GM21515 (cell line): ENCODE measurements at regions not wholly inside any gene's neighbourhood (a gene's known extent, or its start where the extent isn't known, plus 50 kb on each side); places are given as distances from the start of the nearest gene placed in this dataset.
"Not testable (repeated sequence)": the region's sequence is repeated elsewhere in the genome, so short reads cannot be mapped to it uniquely, and the experiment has no call there.

Experiments used
- ATAC-seq: cut with Tn5 transposase; IDR thresholded peaks from one replicate; pipeline ENCODE4 v1.9.1; 2021; ENCODE audit not compliant: unreplicated experiment

- no peak for ATAC-seq
These were observed 63.9 kb downstream of the MAT2B start for GRCh38 chr5:163569284-163569683.

GRCh38 chr5:163571744-163572143 lies 66.3 kb downstream of the MAT2B start:
- no peak for ATAC-seq

GRCh38 chr5:163574472-163575440 lies 69.3 kb downstream of the MAT2B start:
- ATAC-seq, result no peak

GRCh38 chr5:163578652-163579051 lies 73.2 kb downstream of the MAT2B start:
- ATAC-seq, result no peak

GRCh38 chr5:163579729-163580128 lies 74.3 kb downstream of the MAT2B start:
- ATAC-seq, result no peak

GRCh38 chr5:163580516-163580915 lies 75.1 kb downstream of the MAT2B start:
- ATAC-seq, result no peak

GRCh38 chr5:163583491-163584153 lies 78.2 kb downstream of the MAT2B start:
- ATAC-seq, result not testable (repeated sequence)

GRCh38 chr5:163585206-163585605 lies 79.8 kb downstream of the MAT2B start:
- ATAC-seq, result no peak

- ATAC-seq, result no peak
These were observed 81.1 kb downstream of the MAT2B start for GRCh38 chr5:163586531-163586956.

GRCh38 chr5:163594951-163595350 lies 89.5 kb downstream of the MAT2B start:
- ATAC-seq, result no peak

- ATAC-seq, result no peak
These were observed 90.7 kb downstream of the MAT2B start for GRCh38 chr5:163595932-163596607.

GRCh38 chr5:163596608-163597315 lies 91.3 kb downstream of the MAT2B start:
- no peak for ATAC-seq

- no peak for ATAC-seq
These were observed 98.6 kb downstream of the MAT2B start for GRCh38 chr5:163604013-163604412.

GRCh38 chr5:163607256-163607655 lies 101.8 kb downstream of the MAT2B start:
- ATAC-seq, result no peak

GRCh38 chr5:163608621-163609020 lies 103.2 kb downstream of the MAT2B start:
- no peak for ATAC-seq

- no peak for ATAC-seq
These were observed 104.5 kb downstream of the MAT2B start for GRCh38 chr5:163609910-163610309.

- no peak for ATAC-seq
These were observed 107.1 kb downstream of the MAT2B start for GRCh38 chr5:163612358-163613149.

- no peak for ATAC-seq
These were observed 107.7 kb downstream of the MAT2B start for GRCh38 chr5:163613150-163613442.

GRCh38 chr5:163614787-163615186 lies 109.4 kb downstream of the MAT2B start:
- ATAC-seq, result no peak

GRCh38 chr5:163619273-163619934 lies 114.0 kb downstream of the MAT2B start:
- no peak for ATAC-seq
